ENCODE measurements at regions not wholly inside any gene's neighbourhood (a gene's known extent, or its start where the extent isn't known, plus 50 kb on each side); places are given as distances from the start of the nearest gene placed in this dataset.

DNA sequence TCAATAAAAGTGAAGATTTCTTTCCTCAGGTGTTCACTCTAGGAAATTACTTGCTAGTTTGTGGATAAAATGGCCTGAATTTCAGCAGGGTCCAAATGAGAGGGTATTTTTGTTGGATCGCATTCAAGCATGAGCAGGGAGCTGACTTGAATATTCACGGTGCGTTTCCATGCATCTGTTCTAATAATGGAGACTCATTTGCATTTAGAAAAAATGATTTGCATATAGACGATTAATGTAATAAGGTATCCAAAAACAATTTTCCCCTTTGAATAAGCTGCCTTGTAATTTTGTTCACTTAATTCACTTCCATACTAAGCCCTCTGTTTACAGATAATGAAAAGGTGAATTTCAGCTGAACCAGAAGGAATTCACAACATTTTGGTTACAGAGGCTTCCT lies 130.9 kb upstream of the AJAP1 start:
- no peak for TF ChIP-seq CTCF (IDR thresholded peaks at IDR 0.05)
- intact Hi-C loops (cut with DNase I), result no loop called here
- Histone ChIP-seq H3K27ac (no peak overlapping the region), H3K27me3 (ENCODE audit: low read depth) (peaks cover 4% of the 10 kb centered on the region), H3K36me3 (no peaks in the 10 kb centered on the region), H3K9me3 (no peaks in the 10 kb centered on the region), H3K4me3 (no peak overlapping the region), H3K4me1 (no peaks in the 10 kb centered on the region)
- DNase-seq (no peak), ATAC-seq (no peak)

- TF ChIP-seq CTCF (IDR thresholded peaks at IDR 0.05), result no peak
- DNase-seq (no peak), ATAC-seq (no peak)
- intact Hi-C loops (cut with DNase I), result no loop called here
- Histone ChIP-seq H3K36me3 (no peaks in the 10 kb centered on the region), H3K27ac (no peak overlapping the region), H3K9me3 (no peaks in the 10 kb centered on the region), H3K4me1 (no peaks in the 10 kb centered on the region), H3K4me3 (no peak overlapping the region), H3K27me3 (ENCODE audit: low read depth) (peaks cover 23% of the 10 kb centered on the region)
Observed at GRCh38 chr1:4526747-4527146, 127.7 kb upstream of the AJAP1 start.

DNA sequence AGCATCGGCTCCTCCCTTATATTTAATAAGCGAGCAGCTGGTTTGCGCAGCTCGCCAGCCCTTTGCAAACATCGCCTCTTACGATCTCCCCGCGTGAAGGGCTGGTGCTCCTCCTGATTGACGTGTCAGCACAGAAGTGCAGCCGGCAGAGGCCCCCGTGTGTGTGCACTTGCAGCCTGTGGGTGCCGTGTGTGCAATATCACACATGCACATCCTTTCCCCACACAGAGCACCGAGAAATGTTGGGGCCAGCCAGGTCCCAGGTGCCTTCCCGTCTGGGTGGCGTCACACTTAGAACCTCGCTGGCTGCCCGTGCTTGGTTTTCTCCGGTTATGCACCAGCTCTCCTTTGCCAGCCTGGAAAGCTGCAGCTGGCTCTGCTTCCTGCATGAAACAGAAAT lies 126.6 kb upstream of the AJAP1 start:
- H3K36me3 ChIP-seq, result no peaks in the 10 kb centered on the region
- DNase-seq (no peak), ATAC-seq (no peak)
- H3K9me3 ChIP-seq, result no peaks in the 10 kb centered on the region
- peaks cover 23% of the 10 kb centered on the region for H3K27me3 ChIP-seq (ENCODE audit: low read depth)
- no peaks in the 10 kb centered on the region for H3K4me1 ChIP-seq
- TF ChIP-seq CTCF (IDR thresholded peaks at IDR 0.05), result no peak
- intact Hi-C loops (cut with DNase I), result no loop called here
- no peak overlapping the region for H3K27ac ChIP-seq
- H3K4me3 ChIP-seq, result no peak overlapping the region

DNA sequence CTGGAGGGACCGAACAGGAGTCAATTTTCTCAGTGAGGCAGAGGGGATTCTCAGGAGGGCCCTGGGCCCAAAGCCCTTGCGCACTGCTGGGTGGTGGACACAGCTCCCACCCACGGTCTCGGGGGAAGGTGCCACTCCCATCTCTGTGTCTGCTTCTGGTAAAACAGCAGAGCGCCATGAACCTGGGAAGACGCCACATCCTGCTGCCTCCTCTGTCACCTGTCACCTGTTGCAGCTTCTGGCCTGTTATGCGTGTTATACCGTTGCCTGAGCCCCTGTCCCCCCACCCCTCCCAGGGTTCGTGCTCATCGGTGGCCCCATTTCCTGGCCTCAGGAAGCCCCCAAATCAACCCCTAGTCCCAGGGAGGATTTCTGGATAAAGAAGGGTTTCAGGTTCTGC lies 125.8 kb upstream of the AJAP1 start:
- no peak overlapping the region for H3K27ac ChIP-seq
- ATAC-seq, result no peak
- no peaks in the 10 kb centered on the region for H3K36me3 ChIP-seq
- TF ChIP-seq CTCF (IDR thresholded peaks at IDR 0.05), result no peak
- H3K4me3 ChIP-seq, result no peak overlapping the region
- peaks cover 23% of the 10 kb centered on the region for H3K27me3 ChIP-seq (ENCODE audit: low read depth)
- intact Hi-C loops (cut with DNase I), result no loop called here
- H3K9me3 ChIP-seq, result no peaks in the 10 kb centered on the region
- DNase-seq, result no peak
- H3K4me1 ChIP-seq, result no peaks in the 10 kb centered on the region

- Histone ChIP-seq H3K4me3 (no peak overlapping the region), H3K27me3 (ENCODE audit: low read depth) (peaks cover 23% of the 10 kb centered on the region), H3K36me3 (no peaks in the 10 kb centered on the region), H3K4me1 (no peaks in the 10 kb centered on the region), H3K27ac (no peak overlapping the region), H3K9me3 (no peaks in the 10 kb centered on the region)
- no peak for ATAC-seq
- DNase-seq, result no peak
- no peak for TF ChIP-seq CTCF (IDR thresholded peaks at IDR 0.05)
- intact Hi-C loops (cut with DNase I), result no loop called here
Observed at GRCh38 chr1:4529446-4530165, 124.8 kb upstream of the AJAP1 start.

Measured in lower lobe of right lung (tissue), 2 donors.